IMR-90 (cell line): ENCODE measurements at regions not wholly inside any gene's neighbourhood (a gene's known extent, or its start where the extent isn't known, plus 50 kb on each side); places are given as distances from the start of the nearest gene placed in this dataset.

Experiments
- ATAC-seq: fragments of 200-7000 bp; cut with Tn5 transposase; 2 replicates; pipeline ENCODE4 v1.9.1; 2020; ENCODE audit warnings: low read depth, mild to moderate bottlenecking, moderate library complexity
- BruUV-seq: library from RNA; stranded (reverse); fragments of 400-500 nt; replicated peaks from 2 replicates; lab custom pipeline; 2021; lab: Mats Ljungman, UMichigan
- CTCF ChIA-PET: fragments of 300-600 bp; formaldehyde crosslinking; extraction: SDS; loops from one replicate; lab custom pipeline; 2021; ENCODE audit warnings: antibody characterized with exemption; lab: Yijun Ruan, JAX
- POLR2A ChIA-PET: fragments of 300-600 bp; sonication (Branson Sonifier 250); formaldehyde crosslinking; loops from one replicate; lab custom pipeline; 2022; ENCODE audit warnings: antibody characterized with exemption; ENCODE audit not compliant: unreplicated experiment; lab: Charles Lee
- DNase-seq: peaks from one replicate; pipeline ENCODE4 v3.0.0; 2013
- H2AFZ ChIP-seq: replicated peaks from 2 replicates; pipeline ENCODE3; 2013; ENCODE audit warnings: low read length, mild to moderate bottlenecking; ENCODE audit not compliant: poor library complexity
- H2AK5ac ChIP-seq: 2 replicates; pipeline ENCODE4 v1.6.1; 2013; ENCODE audit warnings: low read depth, low read length, inconsistent platforms
- H2AK9ac ChIP-seq: replicated peaks from 2 replicates; pipeline ENCODE3; 2013; ENCODE audit warnings: mild to moderate bottlenecking, low read depth, low read length, moderate library complexity; ENCODE audit not compliant: poor library complexity
- H2BK120ac ChIP-seq: 2 replicates; pipeline ENCODE4 v1.6.1; 2013; ENCODE audit warnings: low read depth, low read length, inconsistent platforms
- H2BK15ac ChIP-seq: 3 replicates; pipeline ENCODE4 v1.6.1; 2013; ENCODE audit warnings: low read depth, low read length, inconsistent platforms
- H2BK20ac ChIP-seq: 2 replicates; pipeline ENCODE4 v1.6.1; 2013; ENCODE audit warnings: low read depth, mild to moderate bottlenecking, inconsistent platforms, low read length, moderate library complexity
- H2BK5ac ChIP-seq: 2 replicates; pipeline ENCODE4 v1.6.1; 2013; ENCODE audit warnings: mild to moderate bottlenecking, low read depth, low read length, inconsistent platforms; ENCODE audit not compliant: poor library complexity, severe bottlenecking
- H3K14ac ChIP-seq: replicated peaks from 2 replicates; pipeline ENCODE4 v1.6.1; 2013; ENCODE audit warnings: low read depth, low read length, inconsistent platforms
- H3K18ac ChIP-seq: 2 replicates; pipeline ENCODE4 v1.6.1; 2013; ENCODE audit warnings: low read depth, low read length, control low read depth
- H3K23ac ChIP-seq: 2 replicates; pipeline ENCODE4 v1.6.1; 2013; ENCODE audit warnings: low read depth, low read length, inconsistent platforms
- H3K27ac ChIP-seq: 2 replicates; pipeline ENCODE4 v1.5.1; 2013; ENCODE audit warnings: mild to moderate bottlenecking, control low read depth, low read length; ENCODE audit not compliant: insufficient read depth
- H3K27me3 ChIP-seq: 2 replicates; pipeline ENCODE4 v1.6.1; 2013; ENCODE audit warnings: low read length; ENCODE audit not compliant: control insufficient read depth, insufficient read depth
- H3K36me3 ChIP-seq: 2 replicates; pipeline ENCODE4 v1.6.1; 2013; ENCODE audit warnings: low read length, mixed read lengths; ENCODE audit not compliant: control insufficient read depth, insufficient read depth
- H3K4ac ChIP-seq: 2 replicates; pipeline ENCODE4 v1.6.1; 2013; ENCODE audit warnings: low read depth, low read length, inconsistent platforms
- H3K4me1 ChIP-seq: 2 replicates; pipeline ENCODE4 v1.6.1; 2013; ENCODE audit warnings: low read length, mixed read lengths; ENCODE audit not compliant: control insufficient read depth, insufficient read depth
- H3K4me2 ChIP-seq: 2 replicates; pipeline ENCODE4 v1.6.1; 2013; ENCODE audit warnings: low read depth, mild to moderate bottlenecking, control low read depth, low read length, moderate library complexity
- H3K4me3 ChIP-seq: 2 replicates; pipeline ENCODE4 v1.5.1; 2013; ENCODE audit warnings: low read depth, mild to moderate bottlenecking, control low read depth, low read length, moderate library complexity; ENCODE audit not compliant: insufficient read depth
- H3K56ac ChIP-seq: 2 replicates; pipeline ENCODE4 v1.6.1; 2013; ENCODE audit warnings: low read length, inconsistent platforms; ENCODE audit not compliant: insufficient read depth; ENCODE audit errors: extremely low read depth
- H3K79me1 ChIP-seq, 2 experiments: 2 replicates each; pipeline ENCODE4 v1.6.1; 2013; ENCODE audit warnings: low read length in 2 of 2, inconsistent platforms in 1 of 2, low read depth in 1 of 2
- H3K9ac ChIP-seq: 2 replicates; pipeline ENCODE4 v1.6.1; 2013; ENCODE audit warnings: low read depth, low read length, control low read depth
- H3K9me1 ChIP-seq: 2 replicates; pipeline ENCODE4 v1.6.1; 2013; ENCODE audit warnings: low read length, inconsistent platforms; ENCODE audit not compliant: insufficient read depth
- H3K9me3 ChIP-seq: 2 replicates; pipeline ENCODE4 v1.6.1; 2013; ENCODE audit warnings: low read length; ENCODE audit not compliant: control insufficient read depth, insufficient read depth
- H4K20me1 ChIP-seq: 2 replicates; pipeline ENCODE4 v1.6.1; 2013; ENCODE audit warnings: low read length, inconsistent platforms; ENCODE audit not compliant: insufficient read depth
- H4K5ac ChIP-seq: 2 replicates; pipeline ENCODE4 v1.6.1; 2013; ENCODE audit warnings: mild to moderate bottlenecking, low read depth, low read length, control low read depth
- H4K8ac ChIP-seq, 2 experiments: 2 replicates each; pipeline ENCODE4 v1.6.1; 2013; ENCODE audit warnings: low read depth in 2 of 2, low read length in 2 of 2, control low read depth in 1 of 2, inconsistent platforms in 1 of 2
- H4K91ac ChIP-seq: 2 replicates; pipeline ENCODE4 v1.6.1; 2013; ENCODE audit warnings: low read depth, low read length, inconsistent platforms; ENCODE audit not compliant: insufficient read depth
- BHLHE40 ChIP-seq: fragments of 150-350 bp; IDR thresholded peaks from 2 replicates; pipeline ENCODE4 v1.6.1; 2016; ENCODE audit warnings: mild to moderate bottlenecking, low read depth, low read length
- CEBPB ChIP-seq: IDR thresholded peaks from 2 replicates; pipeline ENCODE4 v1.6.1; 2012; ENCODE audit warnings: low read depth, low read length, improper control_type of control experiment
- CHD1 ChIP-seq: IDR thresholded peaks from 2 replicates; pipeline ENCODE4 v1.6.1; 2012; ENCODE audit warnings: low read depth, low read length, improper control_type of control experiment
- FOS ChIP-seq: fragments of 150-350 bp; IDR thresholded peaks from 2 replicates; pipeline ENCODE4 v1.6.1; 2016; ENCODE audit warnings: low read depth, low read length
- MAFK ChIP-seq: IDR thresholded peaks from 2 replicates; pipeline ENCODE4 v1.6.1; 2012; ENCODE audit warnings: low read depth, low read length, improper control_type of control experiment
- MAZ ChIP-seq: IDR thresholded peaks from 2 replicates; pipeline ENCODE4 v1.6.1; 2012; ENCODE audit warnings: low read depth, mild to moderate bottlenecking, low read length, improper control_type of control experiment, moderate library complexity, borderline replicate concordance
- MXI1 ChIP-seq: IDR thresholded peaks from 2 replicates; pipeline ENCODE4 v1.6.1; 2012; ENCODE audit warnings: low read depth, mild to moderate bottlenecking, low read length, moderate library complexity, borderline replicate concordance
- NFE2L2 ChIP-seq: fragments of 150-350 bp; IDR thresholded peaks from 2 replicates; pipeline ENCODE4 v1.6.1; 2016; ENCODE audit warnings: low read depth, mild to moderate bottlenecking, low read length
- POLR2A ChIP-seq: IDR thresholded peaks from 2 replicates; pipeline ENCODE4 v1.6.1; 2012; ENCODE audit warnings: mild to moderate bottlenecking, low read depth, low read length
- RAD21 ChIP-seq: IDR thresholded peaks from 2 replicates; pipeline ENCODE4 v1.6.1; 2012; ENCODE audit warnings: low read length, improper control_type of control experiment
- RCOR1 ChIP-seq: IDR thresholded peaks from 2 replicates; pipeline ENCODE4 v1.6.1; 2012; ENCODE audit warnings: mild to moderate bottlenecking, low read length, improper control_type of control experiment; ENCODE audit not compliant: insufficient replicate concordance
- RFX5 ChIP-seq: IDR thresholded peaks from 2 replicates; pipeline ENCODE4 v1.8.0; 2012; ENCODE audit warnings: low read depth, mild to moderate bottlenecking, low read length, moderate library complexity
- SMC3 ChIP-seq: fragments of 150-350 bp; IDR thresholded peaks from 2 replicates; pipeline ENCODE4 v1.6.1; 2016; ENCODE audit warnings: low read depth, mild to moderate bottlenecking, antibody characterized with exemption, low read length, moderate library complexity
- WGBS, 2 experiments: methylation state at CpG; one replicate each; pipeline versions ENCODE4 v1.1.5 to v1.1.7; 2013; ENCODE audit warnings: missing lambda C conversion rate in 2 of 2; ENCODE audit not compliant: insufficient read length in 1 of 2; ENCODE audit errors: extremely low coverage in 2 of 2; 5-methylcytosine and 5-hydroxymethylcytosine counted together
- dilution Hi-C: fragments of 300-500 bp; cut with HindIII; formaldehyde crosslinking; loops from one replicate; pipeline ENCODE4 v1.14.3; 2018; ENCODE audit warnings: low sequenced_read_pairs; ENCODE audit not compliant: unreplicated experiment
- in situ Hi-C: fragments of 300-500 bp; cut with MboI; formaldehyde crosslinking; loops from 3 replicates; pipeline ENCODE4 v1.14.3; 2019; ENCODE audit warnings: low sequenced_read_pairs, inconsistent platforms, mixed read lengths
- intact Hi-C: fragments of 100-400 bp; cut with micrococcal nuclease; formaldehyde crosslinking; loops from 2 replicates; pipeline ENCODE4 v1.10.0; 2022
- TF ChIP-seq, protein P1 (sequence below): fragments of 150-350 bp; IDR thresholded peaks from 2 replicates; pipeline ENCODE4 v1.6.1; 2017; ENCODE audit warnings: mild to moderate bottlenecking, antibody characterized with exemption, low read length, low read depth
- TF ChIP-seq, protein P2 (sequence below): fragments of 150-350 bp; IDR thresholded peaks from 2 replicates; pipeline ENCODE4 v1.6.1; 2016; ENCODE audit warnings: low read depth, mild to moderate bottlenecking, low read length, moderate library complexity, borderline replicate concordance
- TF ChIP-seq, protein P3 (sequence below): conservative IDR thresholded peaks from 2 replicates; pipeline ENCODE4 v1.5.1; 2012; ENCODE audit warnings: mild to moderate bottlenecking, low read depth, low read length, improper control_type of control experiment

DNA sequence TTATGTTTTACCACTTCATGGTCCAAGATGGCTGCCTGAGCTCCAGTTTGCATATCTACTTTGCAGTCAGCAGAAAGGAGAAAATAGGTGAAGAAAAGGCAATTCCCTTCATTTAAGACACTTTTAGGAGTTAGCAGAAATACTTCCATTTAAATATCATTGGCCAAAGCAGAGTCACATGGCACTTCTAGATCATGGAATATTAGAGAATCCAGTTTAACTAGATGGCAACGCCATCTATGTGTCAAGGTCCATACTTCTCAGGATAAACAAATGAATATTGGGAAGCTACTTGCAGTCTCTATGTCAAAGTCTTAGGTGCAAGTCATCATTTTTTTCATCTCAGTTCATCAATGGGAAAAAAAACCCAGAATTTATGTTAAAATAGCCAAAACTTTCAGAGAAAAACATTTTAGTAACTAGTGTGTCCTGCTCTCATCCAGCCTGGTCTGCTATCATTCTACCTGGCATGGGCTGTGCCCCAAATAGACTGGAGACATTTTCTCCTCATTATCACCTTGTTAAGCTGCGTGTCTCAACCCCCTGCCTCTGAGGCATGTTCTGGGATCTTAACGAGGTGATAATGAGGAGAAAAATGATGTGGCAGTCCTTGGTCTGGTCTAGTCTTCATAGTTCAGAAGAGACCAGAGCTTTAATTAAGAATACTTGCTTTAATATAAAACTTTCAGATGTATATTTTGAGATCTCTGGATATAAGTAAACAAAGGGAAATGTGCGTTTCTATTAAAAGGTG lies 227.3 kb downstream of the TBX18 start:
- Histone ChIP-seq H3K27me3 (peaks cover 1% of the 10 kb centered on the region; the same call in 1 of the 2 replicates), H2BK15ac (no peak overlapping the region), H3K4me1 (no peaks in the 10 kb centered on the region), H3K56ac (no peak overlapping the region), H3K4ac (no peak overlapping the region), H4K8ac (no peak overlapping the region), H3K14ac (no peak overlapping the region), H2BK5ac (no peak overlapping the region), H2BK120ac (no peak overlapping the region), H3K79me1 (no peaks in the 10 kb centered on the region), H3K4me2 (no peak overlapping the region), H4K5ac (no peak overlapping the region), H3K9me1 (no peaks in the 10 kb centered on the region), H3K23ac (no peak overlapping the region), H2AK5ac (no peak overlapping the region), H2AFZ (no peak overlapping the region), H3K9me3 (0 out of 2 replicates have a peak, but pooled peaks cover 2% of the 10 kb centered on the region), H4K91ac (no peak overlapping the region), H3K9ac (no peak overlapping the region), H4K20me1 (no peaks in the 10 kb centered on the region), H2AK9ac (no peak overlapping the region), H3K4me3 (no peak overlapping the region), H2BK20ac (no peak overlapping the region), H3K18ac (no peak overlapping the region), H3K27ac (no peak overlapping the region), H3K36me3 (no peaks in the 10 kb centered on the region)
- WGBS, 2 experiments = 0% methylated on average over 1 of the region's 4 CpGs; no CpG with 5 or more reads in 1 of the 2 experiments
- DNase-seq (no peak), ATAC-seq (no peak)
- POLR2A ChIA-PET = no interaction called here
- in situ Hi-C loops (no loop called here), dilution Hi-C loops (no loop called here), intact Hi-C loops (no loop called here)
- CTCF ChIA-PET = no interaction called here
- TF ChIP-seq NFE2L2 (no peak), RFX5 (no peak), POLR2A (no peak), RAD21 (no peak), MAFK (no peak), CHD1 (no peak), RCOR1 (no peak), MXI1 (no peak), CEBPB (no peak), MAZ (no peak), FOS (no peak), BHLHE40 (no peak), SMC3 (no peak)
- TF ChIP-seq, protein P1, sequence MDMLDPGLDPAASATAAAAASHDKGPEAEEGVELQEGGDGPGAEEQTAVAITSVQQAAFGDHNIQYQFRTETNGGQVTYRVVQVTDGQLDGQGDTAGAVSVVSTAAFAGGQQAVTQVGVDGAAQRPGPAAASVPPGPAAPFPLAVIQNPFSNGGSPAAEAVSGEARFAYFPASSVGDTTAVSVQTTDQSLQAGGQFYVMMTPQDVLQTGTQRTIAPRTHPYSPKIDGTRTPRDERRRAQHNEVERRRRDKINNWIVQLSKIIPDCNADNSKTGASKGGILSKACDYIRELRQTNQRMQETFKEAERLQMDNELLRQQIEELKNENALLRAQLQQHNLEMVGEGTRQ = no peak
- TF ChIP-seq, protein P2, sequence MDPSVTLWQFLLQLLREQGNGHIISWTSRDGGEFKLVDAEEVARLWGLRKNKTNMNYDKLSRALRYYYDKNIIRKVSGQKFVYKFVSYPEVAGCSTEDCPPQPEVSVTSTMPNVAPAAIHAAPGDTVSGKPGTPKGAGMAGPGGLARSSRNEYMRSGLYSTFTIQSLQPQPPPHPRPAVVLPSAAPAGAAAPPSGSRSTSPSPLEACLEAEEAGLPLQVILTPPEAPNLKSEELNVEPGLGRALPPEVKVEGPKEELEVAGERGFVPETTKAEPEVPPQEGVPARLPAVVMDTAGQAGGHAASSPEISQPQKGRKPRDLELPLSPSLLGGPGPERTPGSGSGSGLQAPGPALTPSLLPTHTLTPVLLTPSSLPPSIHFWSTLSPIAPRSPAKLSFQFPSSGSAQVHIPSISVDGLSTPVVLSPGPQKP = no peak
- TF ChIP-seq, protein P3, sequence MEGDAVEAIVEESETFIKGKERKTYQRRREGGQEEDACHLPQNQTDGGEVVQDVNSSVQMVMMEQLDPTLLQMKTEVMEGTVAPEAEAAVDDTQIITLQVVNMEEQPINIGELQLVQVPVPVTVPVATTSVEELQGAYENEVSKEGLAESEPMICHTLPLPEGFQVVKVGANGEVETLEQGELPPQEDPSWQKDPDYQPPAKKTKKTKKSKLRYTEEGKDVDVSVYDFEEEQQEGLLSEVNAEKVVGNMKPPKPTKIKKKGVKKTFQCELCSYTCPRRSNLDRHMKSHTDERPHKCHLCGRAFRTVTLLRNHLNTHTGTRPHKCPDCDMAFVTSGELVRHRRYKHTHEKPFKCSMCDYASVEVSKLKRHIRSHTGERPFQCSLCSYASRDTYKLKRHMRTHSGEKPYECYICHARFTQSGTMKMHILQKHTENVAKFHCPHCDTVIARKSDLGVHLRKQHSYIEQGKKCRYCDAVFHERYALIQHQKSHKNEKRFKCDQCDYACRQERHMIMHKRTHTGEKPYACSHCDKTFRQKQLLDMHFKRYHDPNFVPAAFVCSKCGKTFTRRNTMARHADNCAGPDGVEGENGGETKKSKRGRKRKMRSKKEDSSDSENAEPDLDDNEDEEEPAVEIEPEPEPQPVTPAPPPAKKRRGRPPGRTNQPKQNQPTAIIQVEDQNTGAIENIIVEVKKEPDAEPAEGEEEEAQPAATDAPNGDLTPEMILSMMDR = no peak
- no TSS peak for BruUV-seq
